Astrocyte (in vitro differentiated cells and primary cell): ENCODE measurements at regions not wholly inside any gene's neighbourhood (a gene's known extent, or its start where the extent isn't known, plus 50 kb on each side); places are given as distances from the start of the nearest gene placed in this dataset.

Experiments used
- DNase-seq: peaks from one replicate; pipeline ENCODE4 v3.0.0-alpha.2; 2010; ENCODE audit warnings: low read depth
- FAIRE-seq: peaks from 2 replicates; lab custom pipeline; 2011; peaks lifted over from hg19 to GRCh38; lab: Jason Lieb, UNC
- H2AFZ ChIP-seq: 2 replicates; pipeline ENCODE4 v1.6.0; 2012; ENCODE audit warnings: low read depth, low read length, inconsistent platforms
- H3K27ac ChIP-seq: 2 replicates; pipeline ENCODE4 v1.5.1; 2011; ENCODE audit warnings: low read depth, low read length, inconsistent platforms
- H3K27me3 ChIP-seq: 2 replicates; pipeline ENCODE4 v1.6.0; 2011; ENCODE audit warnings: low read length, inconsistent platforms; ENCODE audit not compliant: insufficient read depth
- H3K36me3 ChIP-seq: 2 replicates; pipeline ENCODE4 v1.5.1; 2011; ENCODE audit warnings: low read length, inconsistent platforms; ENCODE audit not compliant: insufficient read depth
- H3K4me1 ChIP-seq: 2 replicates; pipeline ENCODE4 v1.5.1; 2011; ENCODE audit warnings: low read length, inconsistent platforms; ENCODE audit not compliant: insufficient read depth
- H3K4me2 ChIP-seq: 2 replicates; pipeline ENCODE4 v1.6.0; 2012; ENCODE audit warnings: low read length, inconsistent platforms
- H3K4me3 ChIP-seq: 2 replicates; pipeline ENCODE4 v1.5.1; 2011; ENCODE audit warnings: low read depth, mild to moderate bottlenecking, low read length, inconsistent platforms; ENCODE audit not compliant: insufficient read depth
- H3K79me2 ChIP-seq: 2 replicates; pipeline ENCODE4 v1.6.0; 2012; ENCODE audit warnings: mild to moderate bottlenecking, low read length, inconsistent platforms; ENCODE audit not compliant: insufficient read depth
- H3K9ac ChIP-seq: 2 replicates; pipeline ENCODE4 v1.6.0; 2012; ENCODE audit warnings: mild to moderate bottlenecking, low read length, inconsistent platforms
- H3K9me3 ChIP-seq: 2 replicates; pipeline ENCODE4 v1.5.1; 2012; ENCODE audit warnings: low read depth, mild to moderate bottlenecking, low read length, inconsistent platforms; ENCODE audit not compliant: insufficient read depth
- H4K20me1 ChIP-seq: 2 replicates; pipeline ENCODE4 v1.6.0; 2012; ENCODE audit warnings: low read length, inconsistent platforms; ENCODE audit not compliant: insufficient read depth
- H3K27ac Mint-ChIP-seq: one replicate; pipeline ENCODE4 v1.8.0; 2021; ENCODE audit warnings: mild to moderate bottlenecking, mixed read lengths; ENCODE audit not compliant: unreplicated experiment
- H3K27me3 Mint-ChIP-seq: one replicate; pipeline ENCODE4 v1.8.0; 2021; ENCODE audit warnings: low read depth, mixed read lengths; ENCODE audit not compliant: unreplicated experiment
- H3K36me3 Mint-ChIP-seq: one replicate; pipeline ENCODE4 v1.8.0; 2021; ENCODE audit warnings: low read depth, mixed read lengths; ENCODE audit not compliant: unreplicated experiment
- H3K4me1 Mint-ChIP-seq: one replicate; pipeline ENCODE4 v1.8.0; 2021; ENCODE audit warnings: low read depth, mixed read lengths; ENCODE audit not compliant: unreplicated experiment
- H3K4me3 Mint-ChIP-seq: one replicate; pipeline ENCODE4 v1.8.0; 2021; ENCODE audit warnings: mild to moderate bottlenecking, moderate library complexity, mixed read lengths; ENCODE audit not compliant: unreplicated experiment
- H3K9me3 Mint-ChIP-seq: one replicate; pipeline ENCODE4 v1.8.0; 2021; ENCODE audit warnings: mild to moderate bottlenecking, mixed read lengths; ENCODE audit not compliant: unreplicated experiment
- CTCF ChIP-seq: IDR thresholded peaks from 2 replicates; pipeline ENCODE4 v1.5.1; 2011; ENCODE audit warnings: low read depth, mild to moderate bottlenecking, inconsistent platforms, low read length, moderate library complexity; ENCODE audit not compliant: insufficient read depth
- EZH2 ChIP-seq: IDR thresholded peaks from 2 replicates; pipeline ENCODE4 v1.6.1; 2012; ENCODE audit warnings: mild to moderate bottlenecking, low read length, inconsistent platforms; ENCODE audit not compliant: insufficient read depth

- no peaks in the 10 kb centered on the region for H3K36me3 ChIP-seq
- FAIRE-seq (no peak), DNase-seq (no peak)
- Mint-ChIP-seq H3K4me3 (no peak overlapping the region), H3K4me1 (no peaks in the 10 kb centered on the region), H3K36me3 (no peaks in the 10 kb centered on the region), H3K27me3 (peaks cover 3% of the 10 kb centered on the region), H3K27ac (no peak overlapping the region), H3K9me3 (peaks cover 3% of the 10 kb centered on the region)
- TF ChIP-seq EZH2 (no peak), CTCF (no peak)
- H3K4me3 ChIP-seq = no peak overlapping the region
- no peak overlapping the region for H2AFZ ChIP-seq
- H3K27me3 ChIP-seq = no peaks in the 10 kb centered on the region
- no peak overlapping the region for H3K27ac ChIP-seq
- no peak overlapping the region for H3K4me2 ChIP-seq
- H3K9ac ChIP-seq = no peak overlapping the region
- no peaks in the 10 kb centered on the region for H4K20me1 ChIP-seq
- H3K4me1 ChIP-seq = no peaks in the 10 kb centered on the region
- H3K9me3 ChIP-seq = no peaks in the 10 kb centered on the region
- no peaks in the 10 kb centered on the region for H3K79me2 ChIP-seq
Measured at GRCh38 chr16:54817432-54817831, 113.2 kb upstream of the IRX5 start.

- H3K9me3 Mint-ChIP-seq = peaks cover 3% of the 10 kb centered on the region
- Histone ChIP-seq H3K36me3 (no peaks in the 10 kb centered on the region), H3K9ac (no peak overlapping the region), H3K4me3 (no peak overlapping the region), H3K27me3 (no peaks in the 10 kb centered on the region), H3K4me2 (no peak overlapping the region), H2AFZ (no peak overlapping the region), H3K4me1 (no peaks in the 10 kb centered on the region), H3K79me2 (no peaks in the 10 kb centered on the region), H3K9me3 (no peaks in the 10 kb centered on the region), H4K20me1 (no peaks in the 10 kb centered on the region), H3K27ac (no peak overlapping the region)
- TF ChIP-seq CTCF = no peak
- TF ChIP-seq EZH2 = no peak
- DNase-seq (no peak), FAIRE-seq (no peak)
- H3K27ac Mint-ChIP-seq = no peak overlapping the region
- peaks cover 3% of the 10 kb centered on the region for H3K27me3 Mint-ChIP-seq
- H3K36me3 Mint-ChIP-seq = no peaks in the 10 kb centered on the region
- no peaks in the 10 kb centered on the region for H3K4me1 Mint-ChIP-seq
- no peak overlapping the region for H3K4me3 Mint-ChIP-seq
Measured at GRCh38 chr16:54816471-54816870, 114.2 kb upstream of the IRX5 start.

GRCh38 chr16:54815177-54815576 is 115.5 kb upstream of the IRX5 start:
- Histone ChIP-seq H3K9ac (no peak overlapping the region), H2AFZ (no peak overlapping the region), H3K4me3 (no peak overlapping the region), H4K20me1 (no peaks in the 10 kb centered on the region), H3K36me3 (no peaks in the 10 kb centered on the region), H3K27me3 (no peaks in the 10 kb centered on the region), H3K4me1 (no peaks in the 10 kb centered on the region), H3K79me2 (no peaks in the 10 kb centered on the region), H3K4me2 (no peak overlapping the region), H3K9me3 (no peaks in the 10 kb centered on the region), H3K27ac (no peak overlapping the region)
- FAIRE-seq = no peak
- no peaks in the 10 kb centered on the region for H3K9me3 Mint-ChIP-seq
- H3K4me3 Mint-ChIP-seq = no peak overlapping the region
- H3K27me3 Mint-ChIP-seq = peaks cover 8% of the 10 kb centered on the region
- TF ChIP-seq EZH2 (no peak), CTCF (no peak)
- no peaks in the 10 kb centered on the region for H3K4me1 Mint-ChIP-seq
- DNase-seq = no peak
- H3K36me3 Mint-ChIP-seq = no peaks in the 10 kb centered on the region
- no peak overlapping the region for H3K27ac Mint-ChIP-seq
